ENCODE measurements at regions not wholly inside any gene's neighbourhood (a gene's known extent, or its start where the extent isn't known, plus 50 kb on each side); places are given as distances from the start of the nearest gene placed in this dataset.

- H3K4me2 ChIP-seq: no peak overlapping the region
- TF ChIP-seq REST (IDR thresholded peaks at IDR 0.05) (no peak), KDM1A (IDR thresholded peaks at IDR 0.05; ENCODE audit: low read depth) (no peak), MAZ (IDR thresholded peaks at IDR 0.05; ENCODE audit: borderline replicate concordance, low read depth, low read length) (no peak), PBX3 (IDR thresholded peaks at IDR 0.05) (no peak), EP300 (IDR thresholded peaks at IDR 0.05) (no peak), FOSL2 (IDR thresholded peaks at IDR 0.05) (no peak), FOSL2 (CRISPR knock-in tag; IDR thresholded peaks at IDR 0.05) (no peak)
- WGBS (ENCODE audit: missing lambda C conversion rate): 0% methylated on average over 3 of the region's 3 CpGs
- CTCF ChIA-PET: no interaction called here
- no peak for FAIRE-seq
- no peak for DNase-seq (ENCODE audit: low read depth in 1 of 2, low spot score in 1 of 2)
- no peak for ATAC-seq
- H3K9me3 ChIP-seq: no peaks in the 10 kb centered on the region
- no peaks in the 10 kb centered on the region for H3K4me1 ChIP-seq
- no peak overlapping the region for H3K27ac ChIP-seq
- POLR2A ChIA-PET: no interaction called here
- no peak overlapping the region for H3K4me3 ChIP-seq
Measured at GRCh38 chr21:24023402-24023801, 1583.9 kb downstream of the MRPL39 start.

- ATAC-seq (no peak), FAIRE-seq (no peak), DNase-seq (ENCODE audit: low read depth in 1 of 2, low spot score in 1 of 2) (no peak)
- no peak overlapping the region for H3K4me3 ChIP-seq
- CTCF ChIA-PET: no interaction called here
- no peak for TF ChIP-seq EP300 (IDR thresholded peaks at IDR 0.05)
- no peak for TF ChIP-seq FOXS1 (CRISPR knock-in tag; IDR thresholded peaks at IDR 0.05)
- TF ChIP-seq HOXB5 (CRISPR knock-in tag; IDR thresholded peaks at IDR 0.05): no peak
- no peak for TF ChIP-seq MAFK (IDR thresholded peaks at IDR 0.05; ENCODE audit: partially characterized antibody)
- TF ChIP-seq CTCF (IDR thresholded peaks at IDR 0.05): no peak
- TF ChIP-seq TFCP2L1 (CRISPR knock-in tag; IDR thresholded peaks at IDR 0.05): no peak
- TF ChIP-seq ZSCAN20 (CRISPR knock-in tag; IDR thresholded peaks at IDR 0.05): no peak
- TF ChIP-seq ELK1 (IDR thresholded peaks at IDR 0.05; ENCODE audit: low read depth, low read length): no peak
- TF ChIP-seq HMGXB4 (CRISPR knock-in tag; IDR thresholded peaks at IDR 0.05; ENCODE audit: borderline replicate concordance): no peak
- TF ChIP-seq RARB (CRISPR knock-in tag; IDR thresholded peaks at IDR 0.05): no peak
- no peak for TF ChIP-seq POLR2A (IDR thresholded peaks at IDR 0.05; ENCODE audit: low read length)
- H3K9me3 ChIP-seq: no peaks in the 10 kb centered on the region
- H3K27ac ChIP-seq: no peak overlapping the region
- no peak overlapping the region for H3K4me2 ChIP-seq
- POLR2A ChIA-PET: no interaction called here
- 0% methylated on average over 1 of the region's 1 CpG for WGBS (ENCODE audit: missing lambda C conversion rate)
- H3K4me1 ChIP-seq: no peaks in the 10 kb centered on the region
Measured at GRCh38 chr21:24014381-24014780, 1592.9 kb downstream of the MRPL39 start.

All from A549 (cell line).